ENCODE measurements at regions not wholly inside any gene's neighbourhood (a gene's known extent, or its start where the extent isn't known, plus 50 kb on each side); places are given as distances from the start of the nearest gene placed in this dataset.
A peak's percentile ranks its signal among the peaks of the same experiment; 100 is the strongest.

GRCh38 chr4:37169956-37170355 lies 74.6 kb upstream of the NWD2 start:
- H3K9ac ChIP-seq (ENCODE audit: low read length), result peak overlapping the region; percentile 7
- H3K27me3 ChIP-seq (ENCODE audit: insufficient read depth, low read depth, low read length), result no peaks in the 10 kb centered on the region
- H3K9me2 ChIP-seq (ENCODE audit: insufficient read depth, low read length), result no peaks in the 10 kb centered on the region
- no peaks in the 10 kb centered on the region for H3K79me2 ChIP-seq (replicated peaks; ENCODE audit: insufficient read depth, low read length)
- peak overlapping the region; percentile 71 for H3K27ac ChIP-seq (ENCODE audit: low read length)
- peak overlapping the region; percentile 45 for H3K4me3 ChIP-seq (ENCODE audit: low read length)
- H3F3A ChIP-seq (ENCODE audit: insufficient read depth, low read length, poor library complexity, severe bottlenecking), result no peaks in the 10 kb centered on the region
- H3K4me2 ChIP-seq (ENCODE audit: low read length), result peak overlapping the region; percentile 63
- H3K9me3 ChIP-seq (ENCODE audit: low read length), result no peaks in the 10 kb centered on the region
- no peak overlapping the region for H2AFZ ChIP-seq (ENCODE audit: low read depth, low read length)
- TF ChIP-seq, protein P1, sequence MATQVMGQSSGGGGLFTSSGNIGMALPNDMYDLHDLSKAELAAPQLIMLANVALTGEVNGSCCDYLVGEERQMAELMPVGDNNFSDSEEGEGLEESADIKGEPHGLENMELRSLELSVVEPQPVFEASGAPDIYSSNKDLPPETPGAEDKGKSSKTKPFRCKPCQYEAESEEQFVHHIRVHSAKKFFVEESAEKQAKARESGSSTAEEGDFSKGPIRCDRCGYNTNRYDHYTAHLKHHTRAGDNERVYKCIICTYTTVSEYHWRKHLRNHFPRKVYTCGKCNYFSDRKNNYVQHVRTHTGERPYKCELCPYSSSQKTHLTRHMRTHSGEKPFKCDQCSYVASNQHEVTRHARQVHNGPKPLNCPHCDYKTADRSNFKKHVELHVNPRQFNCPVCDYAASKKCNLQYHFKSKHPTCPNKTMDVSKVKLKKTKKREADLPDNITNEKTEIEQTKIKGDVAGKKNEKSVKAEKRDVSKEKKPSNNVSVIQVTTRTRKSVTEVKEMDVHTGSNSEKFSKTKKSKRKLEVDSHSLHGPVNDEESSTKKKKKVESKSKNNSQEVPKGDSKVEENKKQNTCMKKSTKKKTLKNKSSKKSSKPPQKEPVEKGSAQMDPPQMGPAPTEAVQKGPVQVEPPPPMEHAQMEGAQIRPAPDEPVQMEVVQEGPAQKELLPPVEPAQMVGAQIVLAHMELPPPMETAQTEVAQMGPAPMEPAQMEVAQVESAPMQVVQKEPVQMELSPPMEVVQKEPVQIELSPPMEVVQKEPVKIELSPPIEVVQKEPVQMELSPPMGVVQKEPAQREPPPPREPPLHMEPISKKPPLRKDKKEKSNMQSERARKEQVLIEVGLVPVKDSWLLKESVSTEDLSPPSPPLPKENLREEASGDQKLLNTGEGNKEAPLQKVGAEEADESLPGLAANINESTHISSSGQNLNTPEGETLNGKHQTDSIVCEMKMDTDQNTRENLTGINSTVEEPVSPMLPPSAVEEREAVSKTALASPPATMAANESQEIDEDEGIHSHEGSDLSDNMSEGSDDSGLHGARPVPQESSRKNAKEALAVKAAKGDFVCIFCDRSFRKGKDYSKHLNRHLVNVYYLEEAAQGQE (IDR thresholded peaks at IDR 0.05; ENCODE audit: borderline replicate concordance), result no peak
- TF ChIP-seq EP300 (conservative IDR thresholded peaks at IDR 0.05; ENCODE audit: poor library complexity, severe bottlenecking) (peak; percentile 50), POLR2AphosphoS5 (IDR thresholded peaks at IDR 0.05) (no peak), MXI1 (conservative IDR thresholded peaks at IDR 0.05; ENCODE audit: poor library complexity, severe bottlenecking) (no peak)
- H3K36me3 ChIP-seq (ENCODE audit: insufficient read depth, low read length), result no peaks in the 10 kb centered on the region
- no peaks in the 10 kb centered on the region for H4K20me1 ChIP-seq (ENCODE audit: insufficient read depth)

GRCh38 chr4:37188100-37188499 lies 56.4 kb upstream of the NWD2 start:
- H3F3A ChIP-seq (ENCODE audit: insufficient read depth, low read length, poor library complexity, severe bottlenecking), result no peaks in the 10 kb centered on the region
- H3K9ac ChIP-seq (ENCODE audit: low read length), result no peak overlapping the region
- H2AFZ ChIP-seq (ENCODE audit: low read depth, low read length), result no peak overlapping the region

More at GRCh38 chr4:37188100-37188499, 56.4 kb upstream of the NWD2 start:
- Histone ChIP-seq H3K36me3 (ENCODE audit: insufficient read depth, low read length) (no peaks in the 10 kb centered on the region), H3K79me2 (replicated peaks; ENCODE audit: insufficient read depth, low read length) (no peaks in the 10 kb centered on the region), H4K20me1 (ENCODE audit: insufficient read depth) (no peaks in the 10 kb centered on the region), H3K27ac (ENCODE audit: low read length) (no peak overlapping the region), H3K9me3 (ENCODE audit: low read length) (no peaks in the 10 kb centered on the region), H3K4me3 (ENCODE audit: low read length) (no peak overlapping the region), H3K4me2 (ENCODE audit: low read length) (no peak overlapping the region), H3K27me3 (ENCODE audit: insufficient read depth, low read depth, low read length) (no peaks in the 10 kb centered on the region), H3K9me2 (ENCODE audit: insufficient read depth, low read length) (no peaks in the 10 kb centered on the region)
- TF ChIP-seq EP300 (conservative IDR thresholded peaks at IDR 0.05; ENCODE audit: poor library complexity, severe bottlenecking) (no peak), TAF1 (IDR thresholded peaks at IDR 0.05; ENCODE audit: low read depth) (no peak), MXI1 (conservative IDR thresholded peaks at IDR 0.05; ENCODE audit: poor library complexity, severe bottlenecking) (no peak), EZH2 (IDR thresholded peaks at IDR 0.05; ENCODE audit: borderline replicate concordance, insufficient read depth, low read length, poor library complexity, severe bottlenecking) (no peak)

Data from neural cell (in vitro differentiated cells).